Amygdala (tissue), 56 donors: ENCODE measurements at regions not wholly inside any gene's neighbourhood (a gene's known extent, or its start where the extent isn't known, plus 50 kb on each side); places are given as distances from the start of the nearest gene placed in this dataset.
A peak's percentile ranks its signal among the peaks of the same experiment; 100 is the strongest.

Experiments
- DNase-seq, 56 donors: peaks; one replicate each; lab custom pipeline; 2025; lab: John Stamatoyannopoulos, UW

GRCh38 chr18:69109686-69110085, 291.0 kb upstream of the DOK6 start:
- no peak for DNase-seq

DNA sequence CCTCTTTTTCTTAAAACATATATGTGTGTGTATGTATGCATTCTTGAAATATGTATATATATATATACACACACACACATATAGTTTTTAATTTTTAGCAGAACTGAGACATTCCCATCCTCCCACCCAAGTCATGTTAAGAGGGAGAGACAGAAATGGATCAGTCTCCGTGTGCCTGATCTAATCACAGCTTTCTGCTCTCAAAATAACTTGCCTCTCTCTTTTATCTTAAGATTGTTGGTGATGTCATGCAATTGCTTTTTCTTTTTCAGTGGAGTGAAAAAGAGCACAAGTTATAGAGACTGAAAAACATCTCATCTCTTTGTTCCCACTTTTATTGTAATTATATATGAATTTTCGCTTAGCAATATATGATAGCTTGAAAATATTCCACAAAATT, 279.9 kb upstream of the DOK6 start:
- DNase-seq, result no peak

GRCh38 chr18:69123421-69123820, 277.3 kb upstream of the DOK6 start:
- no peak for DNase-seq

DNA sequence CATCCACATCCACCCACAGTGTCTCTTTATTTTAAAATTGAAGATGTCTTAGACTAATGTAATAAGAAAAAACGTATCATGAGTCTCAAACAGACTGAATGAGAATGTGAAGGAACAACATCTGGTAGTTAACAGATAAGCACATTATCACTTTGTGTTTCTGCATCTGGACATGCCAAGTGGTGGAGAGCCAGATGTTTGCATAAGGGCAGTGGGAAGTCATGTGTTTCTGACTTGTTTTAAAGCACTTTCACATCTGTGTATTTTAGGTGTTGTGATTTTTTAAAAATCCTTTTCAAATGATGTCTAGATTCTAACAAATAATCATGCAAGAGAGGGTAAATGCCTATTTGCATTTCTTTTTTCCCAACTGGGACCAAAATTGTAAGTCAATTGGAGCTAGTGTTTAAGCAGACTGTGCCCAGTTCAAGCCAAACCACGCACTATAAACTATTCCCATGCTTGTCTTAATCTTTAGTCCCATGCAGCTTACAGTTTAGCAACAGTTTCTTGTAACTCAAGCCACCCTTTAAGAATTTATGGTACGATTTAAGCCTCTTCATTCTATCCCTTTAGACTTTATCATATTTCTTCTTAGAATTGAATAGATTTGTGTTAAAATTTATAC, 272.7 kb upstream of the DOK6 start:
- DNase-seq, result no peak

GRCh38 chr18:69128566-69128965, 272.1 kb upstream of the DOK6 start:
- no peak for DNase-seq

- DNase-seq, result no peak
These were observed 271.7 kb upstream of the DOK6 start for GRCh38 chr18:69128978-69129377.

DNA sequence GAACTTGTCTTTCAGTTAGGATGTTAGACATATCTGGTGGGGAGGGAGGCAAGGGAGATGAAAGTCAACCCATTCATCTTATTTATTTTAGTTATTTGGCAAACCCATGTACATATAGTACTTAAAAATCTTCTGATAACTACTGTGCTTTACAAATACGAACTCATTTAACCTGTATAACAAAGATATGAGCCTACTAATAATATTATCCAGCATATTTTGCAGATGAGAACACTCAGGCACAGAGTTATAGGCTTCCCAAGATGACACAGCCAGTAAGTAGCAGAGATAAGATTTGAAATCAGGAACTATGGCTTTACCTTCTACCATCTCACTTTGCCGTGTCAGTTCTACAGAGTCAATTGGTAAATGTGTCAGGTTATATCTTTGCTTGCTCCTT, 262.6 kb upstream of the DOK6 start:
- no peak for DNase-seq

GRCh38 chr18:69143084-69143483, 257.6 kb upstream of the DOK6 start:
- DNase-seq, result no peak

- DNase-seq, result peak in 8 of 56 donors; percentile 1 to 11 (median 4)
These were observed 248.3 kb upstream of the DOK6 start for GRCh38 chr18:69152436-69152835.

DNA sequence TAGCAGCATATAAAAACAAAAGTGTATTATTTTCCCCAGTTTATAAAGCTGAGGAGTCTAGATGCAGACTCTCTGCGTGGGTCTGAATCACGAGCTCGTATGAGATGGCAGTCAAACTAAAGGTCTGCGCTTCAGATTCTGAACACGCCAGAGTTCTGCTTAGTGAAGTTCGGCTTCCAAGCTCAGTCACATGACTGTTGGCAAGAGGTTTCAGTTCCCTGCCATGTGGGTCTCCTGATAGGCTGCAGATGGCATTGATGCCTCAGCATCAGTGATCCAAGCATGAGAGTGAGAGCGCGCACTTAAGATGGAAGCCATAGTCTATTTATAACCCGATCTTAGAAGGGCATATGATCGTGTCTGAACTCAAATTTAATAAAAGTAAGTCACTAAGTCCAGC, 242.8 kb upstream of the DOK6 start:
- no peak for DNase-seq

DNA sequence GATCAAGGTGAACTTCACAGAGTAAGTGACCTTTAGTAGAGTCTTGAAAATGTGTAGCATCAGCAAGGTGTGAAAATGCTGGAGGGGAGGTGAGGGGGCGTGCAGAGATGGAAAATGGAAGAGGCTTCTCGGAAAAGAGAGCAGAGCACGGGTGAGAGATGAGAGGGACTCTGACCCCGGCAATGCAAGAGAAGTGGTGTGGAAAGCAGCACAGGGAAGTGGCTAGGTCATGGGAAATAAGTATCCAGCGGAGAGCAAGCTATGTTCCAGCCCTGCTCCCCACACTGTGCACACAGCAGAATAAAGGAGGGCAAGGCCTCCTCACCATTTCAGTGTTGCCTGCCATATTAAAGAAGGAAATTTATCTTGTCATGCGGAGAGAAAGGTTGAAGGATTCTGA, 241.7 kb upstream of the DOK6 start:
- no peak for DNase-seq

DNA sequence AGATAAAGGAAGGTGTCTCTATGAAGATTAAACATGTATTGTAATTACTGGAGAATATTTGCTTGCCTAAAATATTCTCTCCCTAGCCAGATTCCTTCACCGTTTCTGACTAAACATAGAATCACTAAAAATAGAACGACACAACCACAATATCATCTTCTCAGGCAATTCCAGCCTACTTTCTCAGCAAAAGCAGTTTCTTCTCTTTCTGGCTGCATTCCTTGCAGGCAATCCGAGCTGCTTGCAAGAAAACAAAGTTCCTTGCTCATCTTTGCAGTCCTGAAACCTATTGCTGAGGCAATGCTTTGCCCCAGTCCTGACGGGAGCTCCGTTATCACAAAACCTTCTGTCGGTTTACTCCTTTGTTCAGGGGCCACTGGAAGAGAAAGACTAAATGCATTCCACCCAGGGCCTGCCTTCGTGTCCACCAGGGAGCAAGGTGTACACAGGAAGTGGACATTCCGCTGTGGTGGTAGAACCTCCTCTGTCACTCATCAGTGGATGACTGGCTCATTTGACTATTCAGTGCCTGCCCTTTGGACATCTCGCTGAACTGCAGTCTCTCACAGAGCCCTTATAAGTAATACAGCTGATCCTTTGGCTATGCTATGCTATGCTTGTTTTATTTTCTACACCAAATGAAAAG, 239.2 kb upstream of the DOK6 start:
- peak in 4 of 56 donors; percentile 1 to 6 (median 3) for DNase-seq

DNA sequence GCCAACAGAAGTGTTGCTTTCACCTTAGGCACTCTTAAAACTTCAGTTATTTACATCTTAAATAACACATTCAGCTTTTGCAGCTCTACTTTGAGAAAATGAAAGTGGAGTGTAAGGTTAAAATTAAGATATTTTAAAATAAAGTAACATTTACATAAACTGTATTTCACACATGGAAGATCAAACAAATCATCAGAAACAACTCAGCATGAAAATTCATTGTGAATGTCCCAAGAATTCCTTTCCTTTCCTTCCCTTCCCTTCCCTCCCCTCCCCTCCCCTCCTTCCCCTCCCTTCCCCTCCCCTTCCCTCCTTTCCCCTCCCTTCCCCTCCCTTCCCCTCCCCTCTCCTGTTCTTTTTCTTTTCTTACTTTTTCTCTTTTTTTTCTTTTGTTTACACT, 238.0 kb upstream of the DOK6 start:
- no peak for DNase-seq

GRCh38 chr18:69172046-69172445, 228.6 kb upstream of the DOK6 start:
- DNase-seq, result no peak

GRCh38 chr18:69175681-69176080, 225.0 kb upstream of the DOK6 start:
- DNase-seq, result no peak

DNA sequence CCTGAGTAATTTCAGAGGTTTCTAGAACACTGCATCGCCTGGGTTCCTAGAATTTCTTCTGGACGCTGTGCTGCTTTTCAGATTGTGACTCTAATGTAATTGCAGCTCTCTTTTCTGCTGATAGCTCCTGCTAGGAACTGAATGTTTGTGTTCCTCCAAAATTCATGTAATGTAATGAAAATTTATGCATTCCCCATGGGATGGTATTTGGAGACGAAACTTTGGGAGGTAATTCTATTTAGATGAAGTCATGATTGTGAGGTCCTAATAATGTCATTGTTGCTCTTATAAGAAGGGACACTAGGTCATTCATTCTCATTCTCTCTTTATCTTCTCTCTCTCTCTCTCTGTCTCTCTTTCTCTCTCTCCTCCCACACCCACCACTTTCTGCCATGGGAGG, 223.9 kb upstream of the DOK6 start:
- no peak for DNase-seq

DNA sequence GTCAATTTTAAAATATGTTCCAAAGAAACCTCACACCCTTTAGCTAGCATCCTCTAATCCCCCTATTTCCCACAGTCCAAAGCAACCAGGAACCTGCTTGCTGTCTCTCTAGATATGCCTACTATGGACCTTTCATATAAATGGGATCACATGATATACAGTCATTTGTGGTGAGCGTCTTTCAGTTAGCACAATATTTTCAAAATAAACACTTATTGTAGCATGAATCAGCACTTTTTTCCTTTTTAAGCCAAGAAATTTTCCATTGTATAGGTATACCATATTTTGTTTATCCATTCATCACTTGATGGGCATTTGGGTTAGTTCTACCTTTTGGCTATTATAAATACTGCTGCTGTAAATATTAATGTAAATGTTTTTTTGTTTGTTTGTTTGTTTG, 223.0 kb upstream of the DOK6 start:
- DNase-seq, result no peak

- no peak for DNase-seq
These were observed 214.5 kb upstream of the DOK6 start for GRCh38 chr18:69186162-69186561.

- no peak for DNase-seq
These were observed 204.4 kb upstream of the DOK6 start for GRCh38 chr18:69196336-69196735.

GRCh38 chr18:69205925-69206324, 194.8 kb upstream of the DOK6 start:
- DNase-seq, result no peak

- DNase-seq, result no peak
These were observed 192.1 kb upstream of the DOK6 start for GRCh38 chr18:69208545-69208944.

DNA sequence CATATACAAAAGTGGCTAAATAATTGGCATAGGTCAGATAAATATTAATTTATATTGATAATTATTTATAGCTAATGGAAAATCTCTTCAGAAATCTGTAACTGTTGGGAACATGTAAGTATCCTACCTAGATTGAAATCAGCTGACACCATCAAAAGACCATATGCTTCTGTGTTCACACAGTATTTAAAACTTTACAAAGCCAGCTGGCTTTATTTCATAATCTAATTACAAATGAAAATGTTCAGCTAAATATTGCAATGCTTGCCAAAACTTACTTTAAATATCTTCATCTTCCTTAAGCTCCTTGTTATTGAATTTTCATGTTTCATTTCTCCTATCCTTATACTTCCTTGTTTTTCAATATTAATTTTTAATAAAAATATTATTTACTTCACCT, 190.9 kb upstream of the DOK6 start:
- DNase-seq, result no peak

DNA sequence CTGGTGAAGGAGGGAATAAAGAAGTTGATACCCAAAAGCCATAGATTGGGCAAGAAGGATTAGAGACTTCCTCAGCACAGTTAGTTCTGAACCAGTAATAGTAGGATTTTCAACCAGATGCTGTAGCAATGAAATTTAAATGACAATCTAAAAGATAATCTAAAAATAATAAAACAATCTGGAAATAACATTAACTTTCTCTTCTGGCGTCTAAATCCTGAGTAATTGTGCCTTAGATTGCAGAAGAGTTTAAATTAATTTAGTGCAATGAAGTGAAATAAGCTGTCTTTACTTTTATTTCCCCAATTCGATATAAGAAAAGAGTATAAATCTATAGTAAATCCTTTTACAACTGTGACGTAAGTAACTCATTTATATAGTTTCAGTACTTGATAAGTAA, 186.8 kb upstream of the DOK6 start:
- DNase-seq, result no peak
